ENCODE measurements at regions not wholly inside any gene's neighbourhood (a gene's known extent, or its start where the extent isn't known, plus 50 kb on each side); places are given as distances from the start of the nearest gene placed in this dataset.

DNA sequence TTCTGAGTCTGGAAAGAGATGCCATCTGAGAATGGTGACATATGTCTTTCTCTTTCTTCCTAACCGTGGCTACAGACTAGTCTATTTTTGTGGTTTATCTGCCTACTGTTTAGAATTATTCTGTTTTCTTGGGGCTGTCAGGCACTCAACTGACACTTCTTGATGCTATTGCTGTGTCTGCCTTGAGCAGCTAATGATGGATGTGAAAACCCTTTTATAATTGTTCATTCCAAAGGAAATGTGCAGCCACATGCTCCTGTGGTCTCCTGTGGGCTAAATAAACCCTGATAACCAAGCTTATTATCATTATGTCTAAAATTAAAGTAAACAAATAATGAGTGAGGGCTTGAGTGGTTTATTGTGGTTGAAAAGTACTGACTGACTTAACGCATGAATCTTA is 52.7 kb upstream of the CXADR start:
- TF ChIP-seq, protein P1, sequence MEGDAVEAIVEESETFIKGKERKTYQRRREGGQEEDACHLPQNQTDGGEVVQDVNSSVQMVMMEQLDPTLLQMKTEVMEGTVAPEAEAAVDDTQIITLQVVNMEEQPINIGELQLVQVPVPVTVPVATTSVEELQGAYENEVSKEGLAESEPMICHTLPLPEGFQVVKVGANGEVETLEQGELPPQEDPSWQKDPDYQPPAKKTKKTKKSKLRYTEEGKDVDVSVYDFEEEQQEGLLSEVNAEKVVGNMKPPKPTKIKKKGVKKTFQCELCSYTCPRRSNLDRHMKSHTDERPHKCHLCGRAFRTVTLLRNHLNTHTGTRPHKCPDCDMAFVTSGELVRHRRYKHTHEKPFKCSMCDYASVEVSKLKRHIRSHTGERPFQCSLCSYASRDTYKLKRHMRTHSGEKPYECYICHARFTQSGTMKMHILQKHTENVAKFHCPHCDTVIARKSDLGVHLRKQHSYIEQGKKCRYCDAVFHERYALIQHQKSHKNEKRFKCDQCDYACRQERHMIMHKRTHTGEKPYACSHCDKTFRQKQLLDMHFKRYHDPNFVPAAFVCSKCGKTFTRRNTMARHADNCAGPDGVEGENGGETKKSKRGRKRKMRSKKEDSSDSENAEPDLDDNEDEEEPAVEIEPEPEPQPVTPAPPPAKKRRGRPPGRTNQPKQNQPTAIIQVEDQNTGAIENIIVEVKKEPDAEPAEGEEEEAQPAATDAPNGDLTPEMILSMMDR (IDR thresholded peaks at IDR 0.05 in 4 of 5, conservative IDR thresholded peaks at IDR 0.05 in 1 of 5): no peak
- no peak for TF ChIP-seq POLR2A (IDR thresholded peaks at IDR 0.05)

Data from gastrocnemius medialis (tissue), 4 donors.